ENCODE measurements at regions not wholly inside any gene's neighbourhood (a gene's known extent, or its start where the extent isn't known, plus 50 kb on each side); places are given as distances from the start of the nearest gene placed in this dataset.

GRCh38 chr3:21898316-21898715 is 147.3 kb upstream of the ZNF385D start:
- Histone ChIP-seq H3K9me3 (replicated peaks; ENCODE audit: control insufficient read depth, insufficient read depth, low read length) (no peaks in the 10 kb centered on the region), H3K27me3 (ENCODE audit: control insufficient read depth in 2 of 2, insufficient read depth in 2 of 2, low read length in 2 of 2) (no peaks in the 10 kb centered on the region), H2AFZ (ENCODE audit: low read depth, low read length) (no peak overlapping the region), H3K9me1 (replicated peaks; ENCODE audit: control insufficient read depth, extremely low read depth, insufficient read depth, low read length) (no peaks in the 10 kb centered on the region), H3K79me2 (ENCODE audit: control insufficient read depth, insufficient read depth, low read length) (no peaks in the 10 kb centered on the region), H3K4me3 (replicated peaks in 1 of 3; ENCODE audit: insufficient read depth in 1 of 3, low read depth in 1 of 3, low read length in 3 of 3) (no peak overlapping the region), H3K9ac (replicated peaks; ENCODE audit: extremely low read depth, insufficient read depth, low read length) (no peak overlapping the region), H3K4me1 (ENCODE audit: control insufficient read depth, extremely low read depth, insufficient read depth, low read length) (no peaks in the 10 kb centered on the region), H3K27ac (ENCODE audit: insufficient read depth, low read depth, low read length) (no peak overlapping the region), H3K36me3 (ENCODE audit: control insufficient read depth in 2 of 2, extremely low read depth in 1 of 2, insufficient read depth in 2 of 2, low read length in 2 of 2) (no peaks in the 10 kb centered on the region), H4K20me1 (replicated peaks; ENCODE audit: control insufficient read depth, extremely low read depth, insufficient read depth, low read length) (no peaks in the 10 kb centered on the region), H3K4me2 (ENCODE audit: insufficient read depth, low read length) (no peak overlapping the region)
- no TSS peak for BruUV-seq (replicated peaks)
- TF ChIP-seq MYC (IDR thresholded peaks at IDR 0.05; ENCODE audit: low read depth, low read length), result no peak
- no peak for TF ChIP-seq EZH2 (IDR thresholded peaks at IDR 0.05; ENCODE audit: borderline replicate concordance, low read depth, low read length, severe bottlenecking)
- no peak for TF ChIP-seq CTCF (IDR thresholded peaks at IDR 0.05; ENCODE audit: extremely low read depth in 1 of 2, insufficient read depth in 1 of 2, low read depth in 1 of 2, low read length in 2 of 2)
- TF ChIP-seq MAX (IDR thresholded peaks at IDR 0.05; ENCODE audit: insufficient read depth, insufficient read length), result no peak
- FAIRE-seq, result no peak
- no peak for DNase-seq (ENCODE audit: low read depth, low spot score)
- POLR2A ChIA-PET, result no interaction called here
- intact Hi-C loops (cut with micrococcal nuclease), result no loop called here
- dilution Hi-C loops (cut with MboI; ENCODE audit: extremely low pct_ligation_motif_present, low sequenced_read_pairs), result no loop called here
- CTCF ChIA-PET, result no interaction called here

GRCh38 chr3:21901484-21901883 is 150.5 kb upstream of the ZNF385D start:
- POLR2A ChIA-PET, result no interaction called here
- DNase-seq (ENCODE audit: low read depth, low spot score) (no peak), FAIRE-seq (no peak)
- CTCF ChIA-PET, result no interaction called here
- TF ChIP-seq MYC (IDR thresholded peaks at IDR 0.05; ENCODE audit: low read depth, low read length) (no peak), MAX (IDR thresholded peaks at IDR 0.05; ENCODE audit: insufficient read depth, insufficient read length) (no peak), CTCF (IDR thresholded peaks at IDR 0.05; ENCODE audit: extremely low read depth in 1 of 2, insufficient read depth in 1 of 2, low read depth in 1 of 2, low read length in 2 of 2) (no peak), POLR2A (IDR thresholded peaks at IDR 0.05; ENCODE audit: low read depth, low read length) (no peak), GATA2 (IDR thresholded peaks at IDR 0.05; ENCODE audit: insufficient read depth, insufficient read length, low read depth, low read length) (no peak), FOS (IDR thresholded peaks at IDR 0.05; ENCODE audit: borderline replicate concordance, insufficient read depth, low read length) (no peak), EZH2 (IDR thresholded peaks at IDR 0.05; ENCODE audit: borderline replicate concordance, low read depth, low read length, severe bottlenecking) (no peak), JUN (IDR thresholded peaks at IDR 0.05; ENCODE audit: borderline replicate concordance, insufficient read depth, insufficient read length, low read depth) (no peak), POLR2AphosphoS5 (IDR thresholded peaks at IDR 0.05; ENCODE audit: insufficient read depth, low read depth, low read length) (no peak)
- Histone ChIP-seq H3K27me3 (ENCODE audit: control insufficient read depth in 2 of 2, insufficient read depth in 2 of 2, low read length in 2 of 2) (no peaks in the 10 kb centered on the region), H3K27ac (ENCODE audit: insufficient read depth, low read depth, low read length) (no peak overlapping the region), H3K79me2 (ENCODE audit: control insufficient read depth, insufficient read depth, low read length) (no peaks in the 10 kb centered on the region), H3K4me2 (ENCODE audit: insufficient read depth, low read length) (no peak overlapping the region), H3K9me1 (replicated peaks; ENCODE audit: control insufficient read depth, extremely low read depth, insufficient read depth, low read length) (no peaks in the 10 kb centered on the region), H3K4me3 (replicated peaks in 1 of 3; ENCODE audit: insufficient read depth in 1 of 3, low read depth in 1 of 3, low read length in 3 of 3) (no peak overlapping the region), H3K36me3 (ENCODE audit: control insufficient read depth in 2 of 2, extremely low read depth in 1 of 2, insufficient read depth in 2 of 2, low read length in 2 of 2) (no peaks in the 10 kb centered on the region), H3K4me1 (ENCODE audit: control insufficient read depth, extremely low read depth, insufficient read depth, low read length) (no peaks in the 10 kb centered on the region), H2AFZ (ENCODE audit: low read depth, low read length) (no peak overlapping the region), H4K20me1 (replicated peaks; ENCODE audit: control insufficient read depth, extremely low read depth, insufficient read depth, low read length) (no peaks in the 10 kb centered on the region), H3K9me3 (replicated peaks; ENCODE audit: control insufficient read depth, insufficient read depth, low read length) (no peaks in the 10 kb centered on the region), H3K9ac (replicated peaks; ENCODE audit: extremely low read depth, insufficient read depth, low read length) (no peak overlapping the region)
- intact Hi-C loops (cut with micrococcal nuclease) (no loop called here), dilution Hi-C loops (cut with MboI; ENCODE audit: extremely low pct_ligation_motif_present, low sequenced_read_pairs) (no loop called here)
- no TSS peak for BruUV-seq (replicated peaks)

All from endothelial cell of umbilical vein (primary cell).